ENCODE measurements at regions not wholly inside any gene's neighbourhood (a gene's known extent, or its start where the extent isn't known, plus 50 kb on each side); places are given as distances from the start of the nearest gene placed in this dataset.

- TF ChIP-seq CTCF (IDR thresholded peaks at IDR 0.05 in 2 of 3, conservative IDR thresholded peaks at IDR 0.05 in 1 of 3; ENCODE audit: borderline replicate concordance in 1 of 3, insufficient read depth in 1 of 3, low read depth in 2 of 3, low read length in 2 of 3): no peak
- no peak for TF ChIP-seq RAD21 (IDR thresholded peaks at IDR 0.05; ENCODE audit: low read depth)
- TF ChIP-seq EZH2phosphoT487 (IDR thresholded peaks at IDR 0.05; ENCODE audit: borderline replicate concordance): no peak
- no peak for TF ChIP-seq POLR2AphosphoS5 (IDR thresholded peaks at IDR 0.05; ENCODE audit: low read depth, low read length)
- no peak for TF ChIP-seq REST (IDR thresholded peaks at IDR 0.05; ENCODE audit: low read depth)
- TF ChIP-seq POLR2A (IDR thresholded peaks at IDR 0.05; ENCODE audit: borderline replicate concordance, extremely low read depth, insufficient read depth, insufficient read length): no peak
- TF ChIP-seq ELF1 (IDR thresholded peaks at IDR 0.05; ENCODE audit: borderline replicate concordance, low read depth): no peak
- TF ChIP-seq SRF (IDR thresholded peaks at IDR 0.05; ENCODE audit: low read depth): no peak
- no peak for TF ChIP-seq ZBTB33 (IDR thresholded peaks at IDR 0.05; ENCODE audit: extremely low read depth, insufficient replicate concordance, low read length)
Observed at GRCh38 chr4:11268149-11268548, 160.5 kb downstream of the HS3ST1 start.
